ENCODE measurements at regions not wholly inside any gene's neighbourhood (a gene's known extent, or its start where the extent isn't known, plus 50 kb on each side); places are given as distances from the start of the nearest gene placed in this dataset.

GRCh38 chr4:164485136-164485535, 268.8 kb upstream of the SMIM31 start:
- DNase-seq (ENCODE audit: low spot score): no peak
- 64% methylated on average over 1 of the region's 1 CpG for WGBS
- Histone ChIP-seq H3K27me3 (ENCODE audit: control insufficient read depth in 4 of 4, insufficient read depth in 4 of 4, low read length in 3 of 4) (no peaks in the 10 kb centered on the region), H3K36me3 (ENCODE audit: control insufficient read depth in 4 of 4, insufficient read depth in 3 of 4, low read depth in 1 of 4, low read length in 3 of 4) (no peaks in the 10 kb centered on the region), H3K9me3 (ENCODE audit: control insufficient read depth in 4 of 4, low read length in 3 of 4) (no peaks in the 10 kb centered on the region), H3K9ac (ENCODE audit: low read depth in 1 of 2, low read length in 2 of 2) (no peak overlapping the region), H3K27ac (ENCODE audit: low read depth in 1 of 2, low read length in 2 of 2) (no peak overlapping the region), H3K4me3 (ENCODE audit: low read depth in 1 of 3, low read length in 3 of 3) (no peak overlapping the region), H3K4me1 (ENCODE audit: control insufficient read depth in 4 of 4, insufficient read depth in 4 of 4, low read length in 3 of 4) (no peaks in the 10 kb centered on the region)
- TF ChIP-seq, protein P1, sequence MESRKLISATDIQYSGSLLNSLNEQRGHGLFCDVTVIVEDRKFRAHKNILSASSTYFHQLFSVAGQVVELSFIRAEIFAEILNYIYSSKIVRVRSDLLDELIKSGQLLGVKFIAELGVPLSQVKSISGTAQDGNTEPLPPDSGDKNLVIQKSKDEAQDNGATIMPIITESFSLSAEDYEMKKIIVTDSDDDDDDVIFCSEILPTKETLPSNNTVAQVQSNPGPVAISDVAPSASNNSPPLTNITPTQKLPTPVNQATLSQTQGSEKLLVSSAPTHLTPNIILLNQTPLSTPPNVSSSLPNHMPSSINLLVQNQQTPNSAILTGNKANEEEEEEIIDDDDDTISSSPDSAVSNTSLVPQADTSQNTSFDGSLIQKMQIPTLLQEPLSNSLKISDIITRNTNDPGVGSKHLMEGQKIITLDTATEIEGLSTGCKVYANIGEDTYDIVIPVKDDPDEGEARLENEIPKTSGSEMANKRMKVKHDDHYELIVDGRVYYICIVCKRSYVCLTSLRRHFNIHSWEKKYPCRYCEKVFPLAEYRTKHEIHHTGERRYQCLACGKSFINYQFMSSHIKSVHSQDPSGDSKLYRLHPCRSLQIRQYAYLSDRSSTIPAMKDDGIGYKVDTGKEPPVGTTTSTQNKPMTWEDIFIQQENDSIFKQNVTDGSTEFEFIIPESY (IDR thresholded peaks at IDR 0.05): no peak
- TF ChIP-seq, protein P2, sequence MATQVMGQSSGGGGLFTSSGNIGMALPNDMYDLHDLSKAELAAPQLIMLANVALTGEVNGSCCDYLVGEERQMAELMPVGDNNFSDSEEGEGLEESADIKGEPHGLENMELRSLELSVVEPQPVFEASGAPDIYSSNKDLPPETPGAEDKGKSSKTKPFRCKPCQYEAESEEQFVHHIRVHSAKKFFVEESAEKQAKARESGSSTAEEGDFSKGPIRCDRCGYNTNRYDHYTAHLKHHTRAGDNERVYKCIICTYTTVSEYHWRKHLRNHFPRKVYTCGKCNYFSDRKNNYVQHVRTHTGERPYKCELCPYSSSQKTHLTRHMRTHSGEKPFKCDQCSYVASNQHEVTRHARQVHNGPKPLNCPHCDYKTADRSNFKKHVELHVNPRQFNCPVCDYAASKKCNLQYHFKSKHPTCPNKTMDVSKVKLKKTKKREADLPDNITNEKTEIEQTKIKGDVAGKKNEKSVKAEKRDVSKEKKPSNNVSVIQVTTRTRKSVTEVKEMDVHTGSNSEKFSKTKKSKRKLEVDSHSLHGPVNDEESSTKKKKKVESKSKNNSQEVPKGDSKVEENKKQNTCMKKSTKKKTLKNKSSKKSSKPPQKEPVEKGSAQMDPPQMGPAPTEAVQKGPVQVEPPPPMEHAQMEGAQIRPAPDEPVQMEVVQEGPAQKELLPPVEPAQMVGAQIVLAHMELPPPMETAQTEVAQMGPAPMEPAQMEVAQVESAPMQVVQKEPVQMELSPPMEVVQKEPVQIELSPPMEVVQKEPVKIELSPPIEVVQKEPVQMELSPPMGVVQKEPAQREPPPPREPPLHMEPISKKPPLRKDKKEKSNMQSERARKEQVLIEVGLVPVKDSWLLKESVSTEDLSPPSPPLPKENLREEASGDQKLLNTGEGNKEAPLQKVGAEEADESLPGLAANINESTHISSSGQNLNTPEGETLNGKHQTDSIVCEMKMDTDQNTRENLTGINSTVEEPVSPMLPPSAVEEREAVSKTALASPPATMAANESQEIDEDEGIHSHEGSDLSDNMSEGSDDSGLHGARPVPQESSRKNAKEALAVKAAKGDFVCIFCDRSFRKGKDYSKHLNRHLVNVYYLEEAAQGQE (IDR thresholded peaks at IDR 0.05): no peak
- TF ChIP-seq JUND (IDR thresholded peaks at IDR 0.05) (no peak), ATF3 (IDR thresholded peaks at IDR 0.05) (no peak), FOXA1 (IDR thresholded peaks at IDR 0.05) (no peak), TAF1 (conservative IDR thresholded peaks at IDR 0.05) (no peak), SP1 (IDR thresholded peaks at IDR 0.05) (no peak), HNF4A (conservative IDR thresholded peaks at IDR 0.05) (no peak)

DNA sequence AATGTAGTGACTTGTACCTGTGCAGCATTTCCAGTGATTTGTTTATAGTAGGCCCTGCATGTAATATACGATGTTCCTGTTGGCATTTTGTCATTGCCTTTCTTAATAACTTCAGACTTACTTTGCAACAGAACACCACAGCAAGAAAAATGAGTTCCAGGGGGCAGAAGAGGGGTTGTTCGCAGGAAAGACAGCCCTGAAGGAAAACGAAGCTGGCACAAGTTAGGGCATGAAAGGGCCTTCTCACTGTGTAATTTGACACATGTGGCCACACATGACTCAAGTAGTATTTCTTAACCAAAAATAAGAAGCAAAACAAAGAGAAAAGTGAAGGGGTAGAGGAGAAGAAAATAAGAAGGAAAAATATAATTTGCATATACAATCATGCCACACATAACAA, 265.8 kb upstream of the SMIM31 start:
- Histone ChIP-seq H3K4me3 (ENCODE audit: low read depth in 1 of 3, low read length in 3 of 3) (no peak overlapping the region), H3K9ac (ENCODE audit: low read depth in 1 of 2, low read length in 2 of 2) (no peak overlapping the region), H3K4me1 (ENCODE audit: control insufficient read depth in 4 of 4, insufficient read depth in 4 of 4, low read length in 3 of 4) (no peaks in the 10 kb centered on the region), H3K9me3 (ENCODE audit: control insufficient read depth in 4 of 4, low read length in 3 of 4) (no peaks in the 10 kb centered on the region), H3K27me3 (ENCODE audit: control insufficient read depth in 4 of 4, insufficient read depth in 4 of 4, low read length in 3 of 4) (no peaks in the 10 kb centered on the region), H3K27ac (ENCODE audit: low read depth in 1 of 2, low read length in 2 of 2) (no peak overlapping the region), H3K36me3 (ENCODE audit: control insufficient read depth in 4 of 4, insufficient read depth in 3 of 4, low read depth in 1 of 4, low read length in 3 of 4) (no peaks in the 10 kb centered on the region)
- no peak for DNase-seq (ENCODE audit: low spot score)
- TF ChIP-seq JUND (IDR thresholded peaks at IDR 0.05) (no peak), EGR1 (IDR thresholded peaks at IDR 0.05; ENCODE audit: low read depth in 2 of 2) (no peak), MAX (IDR thresholded peaks at IDR 0.05) (no peak), HNF4A (conservative IDR thresholded peaks at IDR 0.05) (no peak), RXRA (IDR thresholded peaks at IDR 0.05) (no peak), RAD21 (IDR thresholded peaks at IDR 0.05) (no peak), TAF1 (conservative IDR thresholded peaks at IDR 0.05) (no peak), SP1 (IDR thresholded peaks at IDR 0.05) (no peak), ATF3 (IDR thresholded peaks at IDR 0.05) (no peak), YY1 (IDR thresholded peaks at IDR 0.05) (no peak), FOXA2 (IDR thresholded peaks at IDR 0.05) (no peak), HNF4G (IDR thresholded peaks at IDR 0.05) (no peak), GABPA (IDR thresholded peaks at IDR 0.05 in 1 of 2, conservative IDR thresholded peaks at IDR 0.05 in 1 of 2) (no peak), NR2F2 (IDR thresholded peaks at IDR 0.05) (no peak), FOXA1 (IDR thresholded peaks at IDR 0.05) (no peak)
- TF ChIP-seq, protein P1 (IDR thresholded peaks at IDR 0.05): no peak
- TF ChIP-seq, protein P3, sequence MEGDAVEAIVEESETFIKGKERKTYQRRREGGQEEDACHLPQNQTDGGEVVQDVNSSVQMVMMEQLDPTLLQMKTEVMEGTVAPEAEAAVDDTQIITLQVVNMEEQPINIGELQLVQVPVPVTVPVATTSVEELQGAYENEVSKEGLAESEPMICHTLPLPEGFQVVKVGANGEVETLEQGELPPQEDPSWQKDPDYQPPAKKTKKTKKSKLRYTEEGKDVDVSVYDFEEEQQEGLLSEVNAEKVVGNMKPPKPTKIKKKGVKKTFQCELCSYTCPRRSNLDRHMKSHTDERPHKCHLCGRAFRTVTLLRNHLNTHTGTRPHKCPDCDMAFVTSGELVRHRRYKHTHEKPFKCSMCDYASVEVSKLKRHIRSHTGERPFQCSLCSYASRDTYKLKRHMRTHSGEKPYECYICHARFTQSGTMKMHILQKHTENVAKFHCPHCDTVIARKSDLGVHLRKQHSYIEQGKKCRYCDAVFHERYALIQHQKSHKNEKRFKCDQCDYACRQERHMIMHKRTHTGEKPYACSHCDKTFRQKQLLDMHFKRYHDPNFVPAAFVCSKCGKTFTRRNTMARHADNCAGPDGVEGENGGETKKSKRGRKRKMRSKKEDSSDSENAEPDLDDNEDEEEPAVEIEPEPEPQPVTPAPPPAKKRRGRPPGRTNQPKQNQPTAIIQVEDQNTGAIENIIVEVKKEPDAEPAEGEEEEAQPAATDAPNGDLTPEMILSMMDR (IDR thresholded peaks at IDR 0.05; ENCODE audit: low read depth, low read length, missing input control): no peak
- TF ChIP-seq, protein P2 (IDR thresholded peaks at IDR 0.05): no peak
- 29% methylated on average over 3 of the region's 3 CpGs for WGBS

All from liver (tissue), 8 donors.